Neural cell (in vitro differentiated cells): ENCODE measurements at regions not wholly inside any gene's neighbourhood (a gene's known extent, or its start where the extent isn't known, plus 50 kb on each side); places are given as distances from the start of the nearest gene placed in this dataset.

Experiments
- MXI1 ChIP-seq: fragments of 450-650 bp; conservative IDR thresholded peaks from 2 replicates; pipeline ENCODE4 v1.6.1; 2014; ENCODE audit warnings: antibody characterized with exemption, mild to moderate bottlenecking; ENCODE audit not compliant: poor library complexity, severe bottlenecking
- POLR2AphosphoS5 ChIP-seq: IDR thresholded peaks from 2 replicates; pipeline ENCODE4 v1.6.1; 2012
- TF ChIP-seq, protein P1 (sequence below): fragments of 450-650 bp; IDR thresholded peaks from 2 replicates; pipeline ENCODE4 v1.5.1; 2014; ENCODE audit warnings: antibody characterized with exemption, mild to moderate bottlenecking, moderate library complexity; ENCODE audit not compliant: poor library complexity, severe bottlenecking

DNA sequence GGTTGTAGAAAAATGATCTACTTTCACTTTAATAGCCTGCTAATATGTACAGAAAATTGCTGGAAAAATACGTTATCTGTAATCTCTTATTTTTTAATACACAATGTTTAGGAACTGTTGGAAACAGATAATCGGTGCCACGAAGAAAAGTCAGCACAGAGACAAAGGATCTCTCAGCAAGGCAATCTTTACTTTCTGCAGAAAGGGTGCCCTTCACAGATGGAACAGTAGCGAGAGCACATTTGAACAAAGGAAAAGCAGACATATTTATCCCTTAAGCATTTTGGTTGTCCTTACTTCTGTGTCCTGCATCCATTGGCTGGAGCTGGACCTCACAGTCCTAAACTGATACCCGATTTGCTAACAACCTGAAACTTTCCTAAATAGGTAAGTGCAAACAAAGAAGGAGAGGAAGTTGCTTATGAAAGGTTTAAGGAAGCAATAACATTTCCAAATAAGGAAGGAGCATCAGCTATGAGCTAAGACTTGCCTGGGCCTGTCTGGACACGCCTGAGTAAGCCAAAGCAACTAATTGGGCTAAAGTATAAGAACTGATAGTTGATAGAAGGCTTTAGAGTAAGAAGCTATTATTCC lies 640.0 kb downstream of the SH2D4B start:
- TF ChIP-seq, protein P1, sequence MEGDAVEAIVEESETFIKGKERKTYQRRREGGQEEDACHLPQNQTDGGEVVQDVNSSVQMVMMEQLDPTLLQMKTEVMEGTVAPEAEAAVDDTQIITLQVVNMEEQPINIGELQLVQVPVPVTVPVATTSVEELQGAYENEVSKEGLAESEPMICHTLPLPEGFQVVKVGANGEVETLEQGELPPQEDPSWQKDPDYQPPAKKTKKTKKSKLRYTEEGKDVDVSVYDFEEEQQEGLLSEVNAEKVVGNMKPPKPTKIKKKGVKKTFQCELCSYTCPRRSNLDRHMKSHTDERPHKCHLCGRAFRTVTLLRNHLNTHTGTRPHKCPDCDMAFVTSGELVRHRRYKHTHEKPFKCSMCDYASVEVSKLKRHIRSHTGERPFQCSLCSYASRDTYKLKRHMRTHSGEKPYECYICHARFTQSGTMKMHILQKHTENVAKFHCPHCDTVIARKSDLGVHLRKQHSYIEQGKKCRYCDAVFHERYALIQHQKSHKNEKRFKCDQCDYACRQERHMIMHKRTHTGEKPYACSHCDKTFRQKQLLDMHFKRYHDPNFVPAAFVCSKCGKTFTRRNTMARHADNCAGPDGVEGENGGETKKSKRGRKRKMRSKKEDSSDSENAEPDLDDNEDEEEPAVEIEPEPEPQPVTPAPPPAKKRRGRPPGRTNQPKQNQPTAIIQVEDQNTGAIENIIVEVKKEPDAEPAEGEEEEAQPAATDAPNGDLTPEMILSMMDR: no peak
- TF ChIP-seq MXI1 (no peak), POLR2AphosphoS5 (no peak)
